ENCODE measurements at regions not wholly inside any gene's neighbourhood (a gene's known extent, or its start where the extent isn't known, plus 50 kb on each side); places are given as distances from the start of the nearest gene placed in this dataset.

DNA sequence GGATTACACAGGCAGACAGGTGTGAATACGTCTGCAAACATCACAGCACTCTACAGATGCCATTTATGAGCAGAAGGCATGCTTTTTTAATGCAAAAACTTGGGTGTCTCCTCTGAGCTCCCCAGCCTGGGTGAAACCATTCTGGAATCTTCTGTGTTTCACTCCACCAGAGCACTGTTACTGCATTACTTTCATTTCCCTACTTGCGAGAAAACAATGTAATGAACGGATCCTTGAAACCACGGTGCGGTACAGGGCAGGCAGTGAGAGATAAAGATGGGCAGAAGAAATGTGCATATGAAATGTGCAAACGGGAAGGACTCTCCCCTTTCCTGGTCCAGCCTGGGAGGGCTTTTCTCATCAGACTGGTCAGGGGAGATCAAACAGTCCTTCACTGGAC lies 584.3 kb upstream of the KLF4 start:
- Histone ChIP-seq H3K4me1 (peaks cover 0 to 20% (median 6%) of the 10 kb centered on the region in 3 donors), H3K4me3 (no peak overlapping the region), H3K27ac (no peak overlapping the region), H3K36me3 (no peaks in the 10 kb centered on the region), H3K27me3 (no peaks in the 10 kb centered on the region), H3K9me3 (no peaks in the 10 kb centered on the region)
- 50 to 84% methylated on average over 2 to 6 of the region's 6 CpGs for WGBS, 2 donors
- no peak for DNase-seq
- intact Hi-C loops (cut with DNase I), result no loop called here
- TF ChIP-seq, protein P1, sequence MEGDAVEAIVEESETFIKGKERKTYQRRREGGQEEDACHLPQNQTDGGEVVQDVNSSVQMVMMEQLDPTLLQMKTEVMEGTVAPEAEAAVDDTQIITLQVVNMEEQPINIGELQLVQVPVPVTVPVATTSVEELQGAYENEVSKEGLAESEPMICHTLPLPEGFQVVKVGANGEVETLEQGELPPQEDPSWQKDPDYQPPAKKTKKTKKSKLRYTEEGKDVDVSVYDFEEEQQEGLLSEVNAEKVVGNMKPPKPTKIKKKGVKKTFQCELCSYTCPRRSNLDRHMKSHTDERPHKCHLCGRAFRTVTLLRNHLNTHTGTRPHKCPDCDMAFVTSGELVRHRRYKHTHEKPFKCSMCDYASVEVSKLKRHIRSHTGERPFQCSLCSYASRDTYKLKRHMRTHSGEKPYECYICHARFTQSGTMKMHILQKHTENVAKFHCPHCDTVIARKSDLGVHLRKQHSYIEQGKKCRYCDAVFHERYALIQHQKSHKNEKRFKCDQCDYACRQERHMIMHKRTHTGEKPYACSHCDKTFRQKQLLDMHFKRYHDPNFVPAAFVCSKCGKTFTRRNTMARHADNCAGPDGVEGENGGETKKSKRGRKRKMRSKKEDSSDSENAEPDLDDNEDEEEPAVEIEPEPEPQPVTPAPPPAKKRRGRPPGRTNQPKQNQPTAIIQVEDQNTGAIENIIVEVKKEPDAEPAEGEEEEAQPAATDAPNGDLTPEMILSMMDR (IDR thresholded peaks at IDR 0.05), result no peak
- no peak for TF ChIP-seq POLR2A (IDR thresholded peaks at IDR 0.05)

DNA sequence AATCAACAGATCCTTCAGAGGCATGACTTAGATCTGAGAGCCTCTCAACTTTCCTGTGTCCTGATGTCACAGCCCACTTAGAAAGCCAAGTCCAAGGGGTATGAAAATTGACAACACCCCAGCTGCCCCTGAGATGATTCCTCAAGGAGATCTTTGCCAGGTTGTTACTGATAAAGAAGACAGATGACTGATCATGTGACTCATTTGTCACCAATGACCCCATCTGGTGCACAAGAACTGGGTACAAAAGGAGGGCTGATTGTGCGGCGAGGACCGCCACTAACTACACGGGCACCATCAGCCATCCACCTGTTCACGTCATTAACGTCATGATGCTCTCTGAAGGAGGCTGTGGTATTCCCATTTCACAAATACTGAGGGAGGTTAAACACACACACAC lies 583.2 kb upstream of the KLF4 start:
- Histone ChIP-seq H3K4me3 (no peak overlapping the region), H3K4me1 (peaks cover 0 to 9% (median 6%) of the 10 kb centered on the region in 3 donors), H3K27me3 (no peaks in the 10 kb centered on the region), H3K27ac (no peak overlapping the region), H3K9me3 (no peaks in the 10 kb centered on the region), H3K36me3 (no peaks in the 10 kb centered on the region)
- TF ChIP-seq, protein P1 (IDR thresholded peaks at IDR 0.05), result no peak
- no peak for TF ChIP-seq POLR2A (IDR thresholded peaks at IDR 0.05)
- no peak for DNase-seq
- intact Hi-C loops (cut with DNase I), result no loop called here
- WGBS, 2 donors, result 93 to 94% methylated on average over 6 of the region's 6 CpGs

DNA sequence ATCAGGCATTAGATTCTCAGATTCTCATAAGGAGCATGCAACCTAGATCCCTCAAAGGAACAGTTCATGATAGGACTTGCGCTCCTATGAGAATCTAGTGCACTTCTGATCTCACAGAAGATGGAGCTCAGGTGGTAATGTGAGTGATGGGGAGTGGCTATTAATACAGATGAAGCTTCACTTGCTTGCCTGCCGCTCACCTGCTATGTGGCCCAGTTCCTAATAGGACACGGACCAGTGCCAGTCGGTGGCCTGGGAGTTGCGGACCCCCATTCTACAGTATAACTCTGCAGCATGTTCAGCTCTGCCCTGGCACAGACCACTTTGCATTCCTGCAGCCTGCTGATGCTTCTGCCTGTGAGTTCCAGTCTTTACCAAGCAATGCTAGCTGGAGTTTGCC lies 581.3 kb upstream of the KLF4 start:
- intact Hi-C loops (cut with DNase I), result no loop called here
- TF ChIP-seq, protein P1 (IDR thresholded peaks at IDR 0.05), result no peak
- TF ChIP-seq POLR2A (IDR thresholded peaks at IDR 0.05), result no peak
- no peak for DNase-seq
- whole genome bisulfite sequencing, 2 donors, result 97 to 100% methylated on average over 1 to 5 of the region's 5 CpGs
- H3K27ac ChIP-seq, result no peak overlapping the region
- no peaks in the 10 kb centered on the region for H3K4me1 ChIP-seq
- no peak overlapping the region for H3K4me3 ChIP-seq
- no peaks in the 10 kb centered on the region for H3K27me3 ChIP-seq
- H3K36me3 ChIP-seq, result no peaks in the 10 kb centered on the region
- no peaks in the 10 kb centered on the region for H3K9me3 ChIP-seq

DNA sequence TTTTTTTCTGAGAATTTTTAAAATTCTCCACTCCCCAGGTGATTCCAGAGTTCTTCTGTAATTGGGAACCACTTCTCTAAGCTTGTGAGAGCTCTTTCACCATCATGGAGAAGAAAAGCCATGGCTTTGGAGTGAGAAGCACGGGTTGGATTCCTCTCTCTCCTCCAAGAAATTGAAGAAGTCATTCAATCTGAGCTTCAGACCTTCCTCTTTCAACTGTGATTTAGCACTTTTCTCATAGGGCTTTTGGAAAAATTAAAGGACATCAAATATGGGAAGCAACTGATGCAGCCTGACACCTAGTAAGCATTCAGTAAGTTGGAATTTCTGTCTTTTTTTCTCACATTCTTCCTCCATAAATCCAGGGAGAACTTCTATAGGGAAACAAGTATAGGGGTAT lies 580.4 kb upstream of the KLF4 start:
- H3K9me3 ChIP-seq, result no peaks in the 10 kb centered on the region
- WGBS, 2 donors, result 78 to 79% methylated on average over 1 of the region's 1 CpG
- H3K27me3 ChIP-seq, result no peaks in the 10 kb centered on the region
- DNase-seq, result no peak
- no peaks in the 10 kb centered on the region for H3K4me1 ChIP-seq
- H3K27ac ChIP-seq, result no peak overlapping the region
- no peak overlapping the region for H3K4me3 ChIP-seq
- TF ChIP-seq, protein P1 (IDR thresholded peaks at IDR 0.05), result no peak
- TF ChIP-seq POLR2A (IDR thresholded peaks at IDR 0.05), result no peak
- intact Hi-C loops (cut with DNase I), result no loop called here
- no peaks in the 10 kb centered on the region for H3K36me3 ChIP-seq

DNA sequence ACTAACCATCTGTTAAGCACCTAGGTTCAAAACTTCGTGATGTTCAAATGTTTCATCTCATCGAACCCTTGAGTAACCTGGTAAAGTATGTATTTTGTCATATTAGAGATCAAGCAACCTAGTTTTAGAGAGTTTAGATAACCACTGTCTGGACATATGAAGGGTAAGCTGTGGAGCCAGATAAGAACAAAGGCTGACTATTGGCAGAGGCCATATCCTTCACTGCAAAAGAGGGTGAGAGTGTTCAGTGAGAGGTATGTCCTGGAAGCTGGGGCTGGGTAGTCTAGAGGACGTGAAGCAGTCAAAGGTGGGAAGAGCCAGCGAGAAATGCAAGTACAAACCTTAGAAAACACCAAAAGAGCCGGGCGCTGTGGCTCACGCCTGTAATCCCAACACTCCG lies 573.1 kb upstream of the KLF4 start:
- no peaks in the 10 kb centered on the region for H3K9me3 ChIP-seq
- no peaks in the 10 kb centered on the region for H3K27me3 ChIP-seq
- H3K36me3 ChIP-seq, result no peaks in the 10 kb centered on the region
- TF ChIP-seq, protein P1 (IDR thresholded peaks at IDR 0.05), result no peak
- no peak for TF ChIP-seq POLR2A (IDR thresholded peaks at IDR 0.05)
- peaks cover 5 to 14% (median 8%) of the 10 kb centered on the region in 3 donors for H3K4me1 ChIP-seq
- WGBS, 2 donors, result 87 to 89% methylated on average over 8 of the region's 8 CpGs
- intact Hi-C loops (cut with DNase I), result no loop called here
- no peak for DNase-seq
- no peak overlapping the region for H3K27ac ChIP-seq
- no peak overlapping the region for H3K4me3 ChIP-seq
